ENCODE measurements at regions not wholly inside any gene's neighbourhood (a gene's known extent, or its start where the extent isn't known, plus 50 kb on each side); places are given as distances from the start of the nearest gene placed in this dataset.

DNA sequence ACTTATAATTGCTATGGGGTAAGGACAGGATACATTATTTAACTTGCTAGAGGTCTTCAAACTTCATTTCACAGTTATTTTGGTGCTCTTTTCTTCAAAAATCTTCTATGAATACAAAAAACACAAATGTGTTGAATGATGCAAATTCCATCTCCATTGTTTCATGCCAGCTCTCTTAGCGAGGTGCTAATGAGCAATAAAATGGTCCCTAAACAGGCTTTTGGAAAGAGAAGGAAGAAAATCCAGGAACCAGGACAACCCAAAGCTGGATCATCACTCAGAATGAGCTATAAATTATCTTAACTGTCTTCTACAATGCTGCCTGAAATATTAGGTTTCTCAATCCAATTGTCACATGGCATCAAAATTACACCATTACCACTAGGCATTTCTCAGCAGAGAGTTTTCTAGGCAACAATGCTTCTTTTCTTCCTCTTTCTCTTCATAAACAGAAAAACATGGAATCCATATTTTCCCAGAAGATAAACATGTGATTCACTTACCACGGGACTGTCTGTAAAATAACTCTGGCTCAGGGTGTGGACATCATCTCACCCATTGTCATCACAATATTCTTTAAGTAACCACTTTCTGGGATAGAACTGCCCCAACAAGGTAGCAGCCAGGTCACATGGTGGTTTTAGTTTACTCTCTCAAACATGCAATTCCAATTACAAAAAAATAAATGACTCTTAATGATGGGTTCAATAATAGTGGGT lies 249.4 kb downstream of the NPR3 start:
- Histone ChIP-seq H2AFZ (ENCODE audit: low read length) (no peak overlapping the region), H3K36me3 (replicated peaks in 1 of 2; ENCODE audit: control insufficient read depth in 1 of 2, insufficient read depth in 2 of 2, low read length in 2 of 2) (no peaks in the 10 kb centered on the region), H3K9ac (ENCODE audit: insufficient read depth, low read depth, low read length) (no peak overlapping the region), H3K27me3 (ENCODE audit: control insufficient read depth in 1 of 2, insufficient read depth in 2 of 2, low read length in 2 of 2) (no peaks in the 10 kb centered on the region), H3K27ac (ENCODE audit: extremely low read length, insufficient read depth, low read length) (no peak overlapping the region), H3K4me3 (replicated peaks in 1 of 3; ENCODE audit: insufficient read depth in 1 of 3, low read depth in 2 of 3, low read length in 3 of 3) (no peak overlapping the region), H3K79me2 (ENCODE audit: insufficient read depth, low read length) (no peaks in the 10 kb centered on the region), H4K20me1 (ENCODE audit: insufficient read depth, low read length) (no peaks in the 10 kb centered on the region), H3K9me3 (ENCODE audit: low read length) (no peaks in the 10 kb centered on the region), H3K4me2 (ENCODE audit: low read depth, low read length) (no peak overlapping the region), H3K4me1 (ENCODE audit: insufficient read depth, low read length) (no peaks in the 10 kb centered on the region)
- BruUV-seq (replicated peaks) = no TSS peak
- ChIA-PET POLR2A (no interaction called here), CTCF (ENCODE audit: low intra/inter-chr PET ratio, low total read pairs) (no interaction called here)
- FAIRE-seq (no peak), ATAC-seq (no peak), DNase-seq (ENCODE audit: low spot score) (no peak)
- in situ Hi-C loops (cut with HindIII; ENCODE audit: extremely low pct_ligation_motif_present, low pct_unique_long_range_greater_than_20kb) (no loop called here), intact Hi-C loops (cut with micrococcal nuclease; ENCODE audit: unreplicated experiment) (no loop called here)
- WGBS (ENCODE audit: low lambda C conversion rate) = 0% methylated on average over 2 of the region's 2 CpGs
- TF ChIP-seq, protein P1, sequence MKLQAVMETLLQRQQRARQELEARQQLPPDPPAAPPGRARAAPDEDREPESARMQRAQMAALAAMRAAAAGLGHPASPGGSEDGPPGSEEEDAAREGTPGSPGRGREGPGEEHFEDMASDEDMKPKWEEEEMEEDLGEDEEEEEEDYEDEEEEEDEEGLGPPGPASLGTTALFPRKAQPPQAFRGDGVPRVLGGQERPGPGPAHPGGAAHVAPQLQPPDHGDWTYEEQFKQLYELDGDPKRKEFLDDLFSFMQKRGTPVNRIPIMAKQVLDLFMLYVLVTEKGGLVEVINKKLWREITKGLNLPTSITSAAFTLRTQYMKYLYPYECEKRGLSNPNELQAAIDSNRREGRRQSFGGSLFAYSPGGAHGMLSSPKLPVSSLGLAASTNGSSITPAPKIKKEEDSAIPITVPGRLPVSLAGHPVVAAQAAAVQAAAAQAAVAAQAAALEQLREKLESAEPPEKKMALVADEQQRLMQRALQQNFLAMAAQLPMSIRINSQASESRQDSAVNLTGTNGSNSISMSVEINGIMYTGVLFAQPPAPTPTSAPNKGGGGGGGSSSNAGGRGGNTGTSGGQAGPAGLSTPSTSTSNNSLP (IDR thresholded peaks at IDR 0.05; ENCODE audit: low read depth, low read length) = no peak
- no peak for TF ChIP-seq CHD4 (IDR thresholded peaks at IDR 0.05; ENCODE audit: borderline replicate concordance, low read length)
- TF ChIP-seq HMGA1 (CRISPR knock-in tag; conservative IDR thresholded peaks at IDR 0.05) = no peak
- TF ChIP-seq, protein P2, sequence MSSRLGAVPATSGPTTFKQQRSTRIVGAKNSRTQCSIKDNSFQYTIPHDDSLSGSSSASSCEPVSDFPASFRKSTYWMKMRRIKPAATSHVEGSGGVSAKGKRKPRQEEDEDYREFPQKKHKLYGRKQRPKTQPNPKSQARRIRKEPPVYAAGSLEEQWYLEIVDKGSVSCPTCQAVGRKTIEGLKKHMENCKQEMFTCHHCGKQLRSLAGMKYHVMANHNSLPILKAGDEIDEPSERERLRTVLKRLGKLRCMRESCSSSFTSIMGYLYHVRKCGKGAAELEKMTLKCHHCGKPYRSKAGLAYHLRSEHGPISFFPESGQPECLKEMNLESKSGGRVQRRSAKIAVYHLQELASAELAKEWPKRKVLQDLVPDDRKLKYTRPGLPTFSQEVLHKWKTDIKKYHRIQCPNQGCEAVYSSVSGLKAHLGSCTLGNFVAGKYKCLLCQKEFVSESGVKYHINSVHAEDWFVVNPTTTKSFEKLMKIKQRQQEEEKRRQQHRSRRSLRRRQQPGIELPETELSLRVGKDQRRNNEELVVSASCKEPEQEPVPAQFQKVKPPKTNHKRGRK (CRISPR knock-in tag; IDR thresholded peaks at IDR 0.05) = no peak

DNA sequence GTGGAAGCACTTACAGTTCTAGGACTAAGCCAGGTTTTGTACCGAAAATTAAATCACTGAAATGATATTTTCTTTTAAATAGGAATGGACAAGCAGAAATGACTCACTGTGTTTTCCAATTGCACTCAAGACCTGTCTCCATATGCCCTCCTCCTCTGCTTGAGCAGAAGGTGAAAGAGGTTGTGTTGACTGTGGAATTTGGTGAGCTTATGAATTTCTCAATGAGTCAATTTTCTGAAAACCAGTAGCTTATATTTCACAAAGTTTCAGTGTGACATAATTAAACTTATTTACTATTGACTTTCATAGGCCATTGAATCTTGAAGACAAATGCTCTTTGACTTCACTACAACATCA lies 249.9 kb downstream of the NPR3 start:
- in situ Hi-C loops (cut with HindIII; ENCODE audit: extremely low pct_ligation_motif_present, low pct_unique_long_range_greater_than_20kb) = no loop called here
- H3K4me1 ChIP-seq (ENCODE audit: insufficient read depth, low read length) = no peaks in the 10 kb centered on the region
- FAIRE-seq (no peak), ATAC-seq (no peak), DNase-seq (ENCODE audit: low spot score) (no peak)
- no peak overlapping the region for H3K27ac ChIP-seq (ENCODE audit: extremely low read length, insufficient read depth, low read length)
- H3K9me3 ChIP-seq (ENCODE audit: low read length) = no peaks in the 10 kb centered on the region
- no peak overlapping the region for H2AFZ ChIP-seq (ENCODE audit: low read length)
- BruUV-seq (replicated peaks) = no TSS peak
- H3K36me3 ChIP-seq (replicated peaks in 1 of 2; ENCODE audit: control insufficient read depth in 1 of 2, insufficient read depth in 2 of 2, low read length in 2 of 2) = no peaks in the 10 kb centered on the region
- no peak overlapping the region for H3K4me3 ChIP-seq (replicated peaks in 1 of 3; ENCODE audit: insufficient read depth in 1 of 3, low read depth in 2 of 3, low read length in 3 of 3)
- H3K9ac ChIP-seq (ENCODE audit: insufficient read depth, low read depth, low read length) = no peak overlapping the region
- POLR2A ChIA-PET = no interaction called here
- H3K79me2 ChIP-seq (ENCODE audit: insufficient read depth, low read length) = no peaks in the 10 kb centered on the region
- no peak overlapping the region for H3K4me2 ChIP-seq (ENCODE audit: low read depth, low read length)
- H4K20me1 ChIP-seq (ENCODE audit: insufficient read depth, low read length) = no peaks in the 10 kb centered on the region
- no peaks in the 10 kb centered on the region for H3K27me3 ChIP-seq (ENCODE audit: control insufficient read depth in 1 of 2, insufficient read depth in 2 of 2, low read length in 2 of 2)
- CTCF ChIA-PET (ENCODE audit: low intra/inter-chr PET ratio, low total read pairs) = no interaction called here
- 0% methylated on average over 1 of the region's 1 CpG for WGBS (ENCODE audit: low lambda C conversion rate)
- intact Hi-C loops (cut with micrococcal nuclease; ENCODE audit: unreplicated experiment) = no loop called here
- TF ChIP-seq ZNF614 (CRISPR knock-in tag; IDR thresholded peaks at IDR 0.05; ENCODE audit: borderline replicate concordance) (no peak), IRF2 (CRISPR knock-in tag; IDR thresholded peaks at IDR 0.05) (no peak), NR2F1 (CRISPR knock-in tag; IDR thresholded peaks at IDR 0.05) (no peak)
- TF ChIP-seq, protein P3, sequence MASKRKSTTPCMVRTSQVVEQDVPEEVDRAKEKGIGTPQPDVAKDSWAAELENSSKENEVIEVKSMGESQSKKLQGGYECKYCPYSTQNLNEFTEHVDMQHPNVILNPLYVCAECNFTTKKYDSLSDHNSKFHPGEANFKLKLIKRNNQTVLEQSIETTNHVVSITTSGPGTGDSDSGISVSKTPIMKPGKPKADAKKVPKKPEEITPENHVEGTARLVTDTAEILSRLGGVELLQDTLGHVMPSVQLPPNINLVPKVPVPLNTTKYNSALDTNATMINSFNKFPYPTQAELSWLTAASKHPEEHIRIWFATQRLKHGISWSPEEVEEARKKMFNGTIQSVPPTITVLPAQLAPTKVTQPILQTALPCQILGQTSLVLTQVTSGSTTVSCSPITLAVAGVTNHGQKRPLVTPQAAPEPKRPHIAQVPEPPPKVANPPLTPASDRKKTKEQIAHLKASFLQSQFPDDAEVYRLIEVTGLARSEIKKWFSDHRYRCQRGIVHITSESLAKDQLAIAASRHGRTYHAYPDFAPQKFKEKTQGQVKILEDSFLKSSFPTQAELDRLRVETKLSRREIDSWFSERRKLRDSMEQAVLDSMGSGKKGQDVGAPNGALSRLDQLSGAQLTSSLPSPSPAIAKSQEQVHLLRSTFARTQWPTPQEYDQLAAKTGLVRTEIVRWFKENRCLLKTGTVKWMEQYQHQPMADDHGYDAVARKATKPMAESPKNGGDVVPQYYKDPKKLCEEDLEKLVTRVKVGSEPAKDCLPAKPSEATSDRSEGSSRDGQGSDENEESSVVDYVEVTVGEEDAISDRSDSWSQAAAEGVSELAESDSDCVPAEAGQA (IDR thresholded peaks at IDR 0.05; ENCODE audit: low read depth) = no peak
- TF ChIP-seq, protein P3 (CRISPR knock-in tag; IDR thresholded peaks at IDR 0.05; ENCODE audit: borderline replicate concordance) = no peak
